Mesothelial cell of epicardium (in vitro differentiated cells): ENCODE measurements at regions not wholly inside any gene's neighbourhood (a gene's known extent, or its start where the extent isn't known, plus 50 kb on each side); places are given as distances from the start of the nearest gene placed in this dataset.

Experiments used
- DNase-seq, 2 experiments: peaks; one replicate each; pipeline ENCODE4 v3.0.0; 2021; ENCODE audit warnings: low spot score in 2 of 2; ENCODE audit not compliant: unreplicated experiment in 2 of 2
- H3K27ac Mint-ChIP-seq: 2 replicates; pipeline ENCODE4 v1.8.0; 2021; ENCODE audit warnings: mixed read lengths
- H3K27me3 Mint-ChIP-seq: 2 replicates; pipeline ENCODE4 v1.8.0; 2021; ENCODE audit warnings: low read depth, mixed read lengths
- H3K36me3 Mint-ChIP-seq: 2 replicates; pipeline ENCODE4 v1.8.0; 2021; ENCODE audit warnings: mixed read lengths
- H3K4me1 Mint-ChIP-seq: 2 replicates; pipeline ENCODE4 v1.8.0; 2021; ENCODE audit warnings: mixed read lengths
- H3K4me3 Mint-ChIP-seq: 2 replicates; pipeline ENCODE4 v1.8.0; 2021; ENCODE audit warnings: mild to moderate bottlenecking, moderate library complexity, mixed read lengths
- H3K9me3 Mint-ChIP-seq: 2 replicates; pipeline ENCODE4 v1.8.0; 2021; ENCODE audit warnings: mixed read lengths
- CTCF ChIP-seq: fragments of 200-600 bp; sonication (generic); IDR thresholded peaks from one replicate; pipeline ENCODE4 v1.5.0; 2021; ENCODE audit warnings: antibody characterized with exemption; ENCODE audit not compliant: unreplicated experiment

GRCh38 chr14:95456281-95456680 is 60.2 kb downstream of the SYNE3 start:
- no peak for TF ChIP-seq CTCF
- Mint-ChIP-seq H3K4me1 (peaks cover 7% of the 10 kb centered on the region), H3K9me3 (no peaks in the 10 kb centered on the region), H3K27me3 (peaks cover 39% of the 10 kb centered on the region), H3K4me3 (no peak overlapping the region), H3K27ac (no peak overlapping the region), H3K36me3 (no peaks in the 10 kb centered on the region)
- no peak for DNase-seq

- Mint-ChIP-seq H3K9me3 (no peaks in the 10 kb centered on the region), H3K36me3 (no peaks in the 10 kb centered on the region), H3K4me3 (no peak overlapping the region), H3K4me1 (no peaks in the 10 kb centered on the region), H3K27ac (no peak overlapping the region), H3K27me3 (peaks cover 28% of the 10 kb centered on the region)
- no peak for DNase-seq
- TF ChIP-seq CTCF = no peak
Observed at GRCh38 chr14:95455246-95455645, 61.2 kb downstream of the SYNE3 start.

- no peak for DNase-seq
- no peaks in the 10 kb centered on the region for H3K4me1 Mint-ChIP-seq
- H3K36me3 Mint-ChIP-seq = no peaks in the 10 kb centered on the region
- H3K27ac Mint-ChIP-seq = no peak overlapping the region
- TF ChIP-seq CTCF = no peak
- H3K4me3 Mint-ChIP-seq = no peak overlapping the region
- peaks cover 14% of the 10 kb centered on the region for H3K27me3 Mint-ChIP-seq
- no peaks in the 10 kb centered on the region for H3K9me3 Mint-ChIP-seq
Observed at GRCh38 chr14:95453713-95453980, 62.8 kb downstream of the SYNE3 start.

- H3K9me3 Mint-ChIP-seq = no peaks in the 10 kb centered on the region
- TF ChIP-seq CTCF = no peak
- no peak for DNase-seq
- H3K36me3 Mint-ChIP-seq = no peaks in the 10 kb centered on the region
- no peak overlapping the region for H3K27ac Mint-ChIP-seq
- H3K4me1 Mint-ChIP-seq = no peaks in the 10 kb centered on the region
- H3K27me3 Mint-ChIP-seq = peaks cover 10% of the 10 kb centered on the region
- no peak overlapping the region for H3K4me3 Mint-ChIP-seq
Observed at GRCh38 chr14:95452893-95453712, 63.3 kb downstream of the SYNE3 start.

- Mint-ChIP-seq H3K36me3 (no peaks in the 10 kb centered on the region), H3K4me1 (no peaks in the 10 kb centered on the region), H3K27ac (no peak overlapping the region), H3K9me3 (no peaks in the 10 kb centered on the region), H3K27me3 (peaks cover 2% of the 10 kb centered on the region), H3K4me3 (no peak overlapping the region)
- no peak for DNase-seq
- no peak for TF ChIP-seq CTCF
Observed at GRCh38 chr14:95452176-95452892, 64.1 kb downstream of the SYNE3 start.
